Mesothelial cell of epicardium (in vitro differentiated cells): ENCODE measurements at regions not wholly inside any gene's neighbourhood (a gene's known extent, or its start where the extent isn't known, plus 50 kb on each side); places are given as distances from the start of the nearest gene placed in this dataset.

Experiments
- DNase-seq, 2 experiments: peaks; one replicate each; pipeline ENCODE4 v3.0.0; 2021; ENCODE audit warnings: low spot score in 2 of 2; ENCODE audit not compliant: unreplicated experiment in 2 of 2
- H3K27ac Mint-ChIP-seq: 2 replicates; pipeline ENCODE4 v1.8.0; 2021; ENCODE audit warnings: mixed read lengths
- H3K27me3 Mint-ChIP-seq: 2 replicates; pipeline ENCODE4 v1.8.0; 2021; ENCODE audit warnings: low read depth, mixed read lengths
- H3K36me3 Mint-ChIP-seq: 2 replicates; pipeline ENCODE4 v1.8.0; 2021; ENCODE audit warnings: mixed read lengths
- H3K4me1 Mint-ChIP-seq: 2 replicates; pipeline ENCODE4 v1.8.0; 2021; ENCODE audit warnings: mixed read lengths
- H3K4me3 Mint-ChIP-seq: 2 replicates; pipeline ENCODE4 v1.8.0; 2021; ENCODE audit warnings: mild to moderate bottlenecking, moderate library complexity, mixed read lengths
- H3K9me3 Mint-ChIP-seq: 2 replicates; pipeline ENCODE4 v1.8.0; 2021; ENCODE audit warnings: mixed read lengths
- TF ChIP-seq, protein P1 (sequence below): fragments of 200-600 bp; sonication (generic); IDR thresholded peaks from one replicate; pipeline ENCODE4 v1.5.0; 2021; ENCODE audit warnings: antibody characterized with exemption; ENCODE audit not compliant: unreplicated experiment

DNA sequence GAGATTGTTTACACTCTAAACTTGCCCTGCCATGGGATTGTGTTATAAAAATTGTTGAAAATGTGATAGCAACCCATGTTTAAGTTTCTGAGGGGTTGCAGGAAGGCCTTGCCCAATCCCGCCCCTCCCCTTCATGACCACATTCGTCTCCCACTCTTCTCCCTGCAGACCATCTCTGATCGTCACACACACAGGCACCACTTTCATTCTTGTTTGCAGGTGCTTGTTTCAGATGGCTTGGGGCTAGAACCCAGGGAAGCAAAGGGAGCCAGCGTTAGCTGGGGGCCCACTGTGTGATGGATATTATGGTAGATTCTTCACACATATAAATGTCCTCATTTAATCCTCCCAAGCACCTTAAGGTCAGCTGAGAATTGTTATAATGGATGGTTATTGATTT lies 286.7 kb upstream of the HABP2 start:
- Mint-ChIP-seq H3K9me3 (no peaks in the 10 kb centered on the region), H3K36me3 (no peaks in the 10 kb centered on the region), H3K4me3 (no peak overlapping the region), H3K27me3 (peaks cover 2% of the 10 kb centered on the region), H3K4me1 (peaks cover 4% of the 10 kb centered on the region), H3K27ac (no peak overlapping the region)
- TF ChIP-seq, protein P1, sequence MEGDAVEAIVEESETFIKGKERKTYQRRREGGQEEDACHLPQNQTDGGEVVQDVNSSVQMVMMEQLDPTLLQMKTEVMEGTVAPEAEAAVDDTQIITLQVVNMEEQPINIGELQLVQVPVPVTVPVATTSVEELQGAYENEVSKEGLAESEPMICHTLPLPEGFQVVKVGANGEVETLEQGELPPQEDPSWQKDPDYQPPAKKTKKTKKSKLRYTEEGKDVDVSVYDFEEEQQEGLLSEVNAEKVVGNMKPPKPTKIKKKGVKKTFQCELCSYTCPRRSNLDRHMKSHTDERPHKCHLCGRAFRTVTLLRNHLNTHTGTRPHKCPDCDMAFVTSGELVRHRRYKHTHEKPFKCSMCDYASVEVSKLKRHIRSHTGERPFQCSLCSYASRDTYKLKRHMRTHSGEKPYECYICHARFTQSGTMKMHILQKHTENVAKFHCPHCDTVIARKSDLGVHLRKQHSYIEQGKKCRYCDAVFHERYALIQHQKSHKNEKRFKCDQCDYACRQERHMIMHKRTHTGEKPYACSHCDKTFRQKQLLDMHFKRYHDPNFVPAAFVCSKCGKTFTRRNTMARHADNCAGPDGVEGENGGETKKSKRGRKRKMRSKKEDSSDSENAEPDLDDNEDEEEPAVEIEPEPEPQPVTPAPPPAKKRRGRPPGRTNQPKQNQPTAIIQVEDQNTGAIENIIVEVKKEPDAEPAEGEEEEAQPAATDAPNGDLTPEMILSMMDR = no peak
- DNase-seq = no peak

DNA sequence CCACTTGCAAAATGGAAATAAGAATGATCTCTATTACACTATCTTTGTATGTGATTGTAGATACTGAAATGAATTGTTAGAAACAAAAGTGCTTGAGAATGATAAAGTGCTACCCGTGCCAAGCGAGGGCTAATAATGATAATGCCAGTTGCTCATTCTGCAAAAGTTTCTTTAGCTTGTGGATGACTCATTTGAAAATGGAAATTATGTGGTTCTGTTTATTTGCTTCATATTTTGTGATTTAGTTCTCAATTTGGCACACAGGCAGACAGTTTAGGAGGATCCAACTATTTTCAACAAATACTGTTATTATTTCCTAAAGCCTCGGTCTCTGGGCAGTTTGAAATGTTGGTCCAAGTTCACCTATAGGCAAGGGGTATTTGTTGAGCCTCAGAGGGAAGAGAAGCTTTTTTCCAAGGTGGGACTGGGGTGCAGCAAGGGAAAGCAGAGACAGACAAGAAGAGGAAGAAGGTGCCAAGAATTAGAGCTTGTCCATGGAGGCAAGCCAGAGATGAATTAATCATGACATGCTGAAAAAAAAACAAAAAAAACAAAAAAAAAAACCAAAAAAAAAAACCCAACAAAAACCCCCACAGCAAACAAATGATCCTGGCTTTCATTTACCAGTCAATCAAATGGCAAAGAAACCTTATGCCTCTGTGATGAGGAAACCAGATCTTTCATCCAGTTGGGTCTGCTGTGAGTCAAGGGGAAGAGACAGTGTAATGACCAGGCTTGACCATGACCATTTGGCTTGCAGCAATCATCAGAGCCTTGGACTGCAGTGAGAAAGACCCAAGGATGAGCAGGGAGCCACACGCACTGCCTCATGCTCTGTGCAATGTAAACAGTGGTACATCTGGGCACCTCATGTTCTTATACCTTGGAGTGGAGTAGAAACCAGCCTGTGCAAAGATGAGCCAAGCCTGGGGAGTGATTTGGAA lies 285.0 kb upstream of the HABP2 start:
- DNase-seq = no peak
- no peak overlapping the region for H3K27ac Mint-ChIP-seq
- H3K4me1 Mint-ChIP-seq = peaks cover 4% of the 10 kb centered on the region
- H3K36me3 Mint-ChIP-seq = no peaks in the 10 kb centered on the region
- H3K27me3 Mint-ChIP-seq = peaks cover 2% of the 10 kb centered on the region
- H3K9me3 Mint-ChIP-seq = no peaks in the 10 kb centered on the region
- H3K4me3 Mint-ChIP-seq = no peak overlapping the region
- TF ChIP-seq, protein P1 = no peak

DNA sequence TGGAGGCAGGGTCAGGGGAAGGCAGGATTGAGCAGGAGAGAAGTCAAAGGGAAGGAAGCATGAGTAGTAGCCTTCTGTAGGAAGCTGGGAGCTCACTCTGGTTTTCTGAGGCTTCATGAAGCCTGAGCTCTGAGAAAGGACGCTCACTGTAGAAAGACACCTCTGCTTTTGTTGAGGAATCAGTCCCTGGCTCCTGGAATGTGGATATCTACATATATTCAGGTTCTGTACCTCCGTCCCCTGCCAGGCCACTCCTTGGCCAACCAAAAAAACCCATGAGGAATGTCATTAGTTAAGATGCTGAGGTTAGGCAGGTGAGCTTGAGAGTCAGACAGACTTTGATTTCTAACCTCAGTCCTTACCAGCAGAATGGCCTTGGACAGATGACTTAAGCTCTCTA lies 283.5 kb upstream of the HABP2 start:
- H3K9me3 Mint-ChIP-seq = no peaks in the 10 kb centered on the region
- no peak overlapping the region for H3K27ac Mint-ChIP-seq
- no peak overlapping the region for H3K4me3 Mint-ChIP-seq
- no peaks in the 10 kb centered on the region for H3K36me3 Mint-ChIP-seq
- DNase-seq = no peak
- H3K27me3 Mint-ChIP-seq = no peaks in the 10 kb centered on the region
- TF ChIP-seq, protein P1 = no peak
- H3K4me1 Mint-ChIP-seq = peaks cover 11% of the 10 kb centered on the region

DNA sequence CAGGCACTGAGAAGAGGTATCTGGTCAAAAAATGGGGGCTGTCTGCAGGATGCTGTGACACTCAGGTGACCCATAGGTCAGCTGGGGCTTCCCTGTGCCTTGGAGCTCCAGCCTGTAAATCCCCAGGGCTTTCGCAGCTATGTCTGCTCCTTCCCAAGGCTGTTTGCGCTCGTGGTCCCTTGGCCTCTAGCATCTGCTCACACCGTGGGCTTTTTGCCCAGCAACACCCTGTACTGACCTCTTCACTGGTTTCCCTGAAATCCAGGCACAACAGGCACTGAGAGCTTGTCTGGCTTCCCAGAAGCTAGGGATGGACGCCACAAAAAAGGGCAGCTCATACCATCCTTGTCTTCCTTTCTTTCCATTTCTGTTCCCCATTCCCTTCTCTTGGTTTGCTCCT lies 280.3 kb upstream of the HABP2 start:
- H3K27ac Mint-ChIP-seq = no peak overlapping the region
- H3K4me1 Mint-ChIP-seq = peaks cover 10% of the 10 kb centered on the region
- H3K27me3 Mint-ChIP-seq = no peaks in the 10 kb centered on the region
- H3K36me3 Mint-ChIP-seq = peaks cover 2% of the 10 kb centered on the region
- TF ChIP-seq, protein P1 = no peak
- no peak for DNase-seq
- H3K4me3 Mint-ChIP-seq = no peak overlapping the region
- H3K9me3 Mint-ChIP-seq = peaks cover 26% of the 10 kb centered on the region

DNA sequence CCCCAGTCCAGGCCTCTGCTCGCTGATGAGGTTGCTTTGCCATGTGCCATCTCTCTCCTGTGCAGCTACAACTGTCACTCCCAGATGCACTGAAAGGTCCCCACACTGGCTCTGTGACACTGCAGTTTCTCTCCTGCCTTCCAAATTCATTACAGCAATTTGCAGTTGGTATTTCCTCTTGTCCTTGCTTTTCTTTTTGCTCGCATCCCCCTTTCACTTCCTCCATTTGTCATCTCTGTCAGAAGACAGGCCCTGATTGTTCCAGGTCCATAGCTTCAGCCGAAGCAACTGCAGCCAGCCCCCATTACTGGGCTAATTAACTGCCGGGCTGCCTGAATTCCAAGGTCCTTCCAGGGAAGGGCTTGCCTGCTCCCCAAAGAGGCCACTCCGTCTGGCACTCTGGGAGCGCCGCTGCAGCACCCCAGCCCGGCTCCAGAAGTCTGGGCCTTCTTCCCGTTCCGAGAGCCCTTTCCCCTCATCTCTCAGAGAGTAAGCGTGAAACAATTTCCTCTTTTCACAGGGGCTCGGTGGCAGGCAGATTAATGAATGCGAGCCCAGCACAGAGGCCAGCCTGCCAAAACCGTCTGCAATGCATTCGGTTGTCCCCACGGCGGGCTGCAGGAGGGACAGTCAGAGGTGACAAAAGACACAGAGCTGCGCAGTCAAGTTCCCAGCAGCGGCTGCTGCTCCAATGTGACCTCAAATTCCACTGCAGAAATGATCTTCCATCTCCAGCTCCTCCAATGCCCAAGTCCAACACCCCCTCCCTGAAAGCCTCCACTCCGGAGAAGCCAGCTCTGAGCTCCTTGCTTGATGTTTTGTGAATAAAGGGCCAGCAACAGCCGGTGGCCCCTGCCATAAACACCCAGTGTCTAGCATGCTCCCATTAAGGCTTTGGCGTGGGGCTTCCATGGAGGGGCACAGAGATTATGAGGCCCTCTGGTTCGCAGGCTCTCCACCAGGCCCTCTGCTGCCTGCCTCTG lies 279.4 kb upstream of the HABP2 start:
- Mint-ChIP-seq H3K27me3 (no peaks in the 10 kb centered on the region), H3K9me3 (peaks cover 26% of the 10 kb centered on the region), H3K27ac (no peak overlapping the region), H3K36me3 (peaks cover 2% of the 10 kb centered on the region), H3K4me1 (peaks cover 10% of the 10 kb centered on the region), H3K4me3 (no peak overlapping the region)
- DNase-seq = no peak
- TF ChIP-seq, protein P1 = no peak
